Hematopoietic multipotent progenitor cell treated with erythropoietin and hydrocortisone succinate and interleukin-3 and kit ligand, for 4 days (in vitro differentiated cells): ENCODE measurements at regions not wholly inside any gene's neighbourhood (a gene's known extent, or its start where the extent isn't known, plus 50 kb on each side); places are given as distances from the start of the nearest gene placed in this dataset.

Experiments
- DNase-seq: peaks from one replicate; pipeline ENCODE4 v3.0.0-alpha.2; 2015

DNA sequence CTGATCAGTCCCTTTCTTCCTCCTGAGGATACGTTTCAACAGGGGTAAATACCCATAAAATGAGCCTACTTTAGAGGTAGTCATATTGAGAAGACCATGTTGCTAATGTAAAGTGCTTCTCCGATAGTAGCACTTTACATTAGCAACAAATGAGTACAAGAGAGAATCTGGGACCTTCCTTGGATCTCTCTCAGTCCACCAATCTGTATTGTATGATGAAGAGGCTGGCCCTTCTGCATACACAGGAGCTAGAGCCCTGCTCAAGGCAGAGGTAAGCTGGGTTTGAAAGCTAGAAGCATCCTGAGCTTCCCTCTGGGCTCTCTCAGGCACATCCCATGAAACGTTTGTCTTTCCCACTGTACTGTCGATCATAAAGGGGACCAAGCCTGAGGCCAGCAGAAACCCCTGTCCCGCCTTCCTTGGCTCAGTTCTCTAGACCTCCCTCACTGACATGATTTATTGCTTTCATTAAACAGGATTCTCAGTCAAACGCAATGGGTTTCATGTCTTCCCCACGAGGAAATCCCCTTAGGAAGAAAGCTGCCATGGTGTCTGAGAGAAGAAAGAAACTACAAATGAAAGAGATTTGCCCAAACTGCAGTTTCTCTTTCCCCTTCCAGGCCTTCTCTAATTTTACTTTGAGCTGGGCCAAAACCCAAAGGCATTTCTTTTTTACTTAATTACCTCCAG, 62.8 kb upstream of the BCAR3 start:
- DNase-seq: no peak

DNA sequence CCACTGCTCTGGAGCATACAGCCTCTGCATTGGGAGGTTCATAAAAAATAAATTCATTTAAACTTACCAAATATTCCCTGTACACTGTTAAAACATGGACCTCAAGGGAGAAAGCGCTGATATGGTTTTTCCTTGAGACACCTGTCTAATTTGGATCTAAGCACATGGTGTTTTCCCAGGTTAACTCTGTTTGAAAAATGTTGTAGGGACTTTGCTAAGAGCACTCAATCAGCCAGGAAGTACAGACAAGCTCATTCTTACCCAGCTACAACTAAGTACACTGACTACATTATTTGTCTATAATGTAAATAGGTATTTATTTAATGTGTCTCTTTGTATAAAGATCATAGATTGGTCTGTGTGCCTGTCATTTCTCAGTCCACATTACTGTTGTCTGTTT, 61.8 kb upstream of the BCAR3 start:
- no peak for DNase-seq

DNA sequence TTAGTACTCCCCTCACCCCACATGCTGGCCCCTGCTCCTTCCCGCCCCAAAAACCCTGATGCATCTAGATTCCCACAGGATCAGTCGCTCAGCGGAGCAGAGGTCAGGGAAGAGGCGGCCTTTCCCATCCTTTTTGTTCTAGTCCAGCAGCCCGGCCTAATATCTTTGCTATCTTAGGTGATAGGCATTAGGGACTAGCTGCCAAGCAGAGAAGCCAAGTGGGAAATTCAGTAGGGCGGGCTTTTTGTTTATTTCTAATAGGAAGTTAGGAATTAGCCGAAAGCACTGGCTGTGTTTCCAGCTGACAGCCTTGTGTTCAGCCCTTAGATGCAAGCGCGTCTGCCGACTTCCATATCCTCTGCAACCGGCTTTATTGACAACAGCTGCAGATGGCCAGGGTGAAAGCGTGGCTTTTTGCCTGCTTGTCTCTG, 59.0 kb upstream of the BCAR3 start:
- no peak for DNase-seq

DNA sequence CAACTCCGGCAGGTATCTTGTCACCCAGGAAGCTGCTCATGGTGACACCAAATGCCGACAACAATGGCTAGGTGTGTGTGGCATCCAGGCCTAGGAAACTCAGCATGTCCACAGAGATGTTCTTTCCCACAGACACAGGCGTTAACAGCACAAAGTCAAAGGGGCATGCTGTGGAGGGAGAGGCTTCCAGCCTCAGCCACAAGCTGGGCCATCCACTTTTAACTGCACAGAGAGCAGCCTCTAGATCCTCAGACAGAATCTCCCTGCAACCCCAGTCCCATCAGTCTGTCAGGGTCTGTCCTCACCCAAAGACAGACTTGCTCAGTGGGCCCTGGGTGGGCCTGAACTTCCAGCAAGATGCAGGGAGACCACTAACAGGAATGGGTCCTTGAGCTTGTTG, 58.5 kb upstream of the BCAR3 start:
- DNase-seq: no peak

DNA sequence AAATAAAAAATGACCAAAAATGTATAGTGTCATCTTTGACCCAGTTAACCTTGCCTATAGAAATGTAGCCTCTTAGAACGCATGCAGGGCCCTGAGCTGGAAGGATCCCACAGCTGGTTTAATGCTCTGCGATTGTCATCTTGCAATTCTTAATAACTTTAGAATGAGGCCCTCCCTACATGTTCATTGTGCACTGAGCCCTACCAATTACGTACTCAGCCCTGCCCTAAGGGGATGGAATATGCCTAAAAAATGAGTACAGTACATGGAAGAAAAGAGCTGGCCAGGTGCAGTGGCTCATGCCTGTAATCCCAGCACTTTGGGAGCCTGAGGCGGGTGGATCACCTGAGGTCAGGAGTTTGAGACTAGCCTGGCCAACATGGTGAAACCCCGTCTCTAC, 57.8 kb upstream of the BCAR3 start:
- DNase-seq: no peak

DNA sequence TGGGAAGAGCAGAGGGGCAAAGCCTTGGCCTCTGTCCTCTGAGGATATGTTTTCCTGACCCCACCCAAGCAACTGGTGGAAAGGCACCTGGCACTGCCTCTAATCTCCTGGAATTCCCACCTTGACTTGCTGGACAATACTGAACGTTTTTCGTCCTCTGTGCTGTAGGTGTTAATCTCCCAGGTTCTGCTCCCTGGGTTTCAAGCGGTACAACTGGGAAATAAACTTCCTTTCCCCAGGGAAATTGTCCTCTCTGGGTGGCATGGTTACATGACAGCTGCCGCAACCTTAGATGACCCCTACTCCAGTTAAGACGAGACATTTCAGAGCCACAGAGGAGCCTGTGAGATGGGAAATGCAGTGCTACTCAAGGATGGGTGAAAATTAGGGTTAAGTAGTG, 57.3 kb upstream of the BCAR3 start:
- DNase-seq: no peak

DNA sequence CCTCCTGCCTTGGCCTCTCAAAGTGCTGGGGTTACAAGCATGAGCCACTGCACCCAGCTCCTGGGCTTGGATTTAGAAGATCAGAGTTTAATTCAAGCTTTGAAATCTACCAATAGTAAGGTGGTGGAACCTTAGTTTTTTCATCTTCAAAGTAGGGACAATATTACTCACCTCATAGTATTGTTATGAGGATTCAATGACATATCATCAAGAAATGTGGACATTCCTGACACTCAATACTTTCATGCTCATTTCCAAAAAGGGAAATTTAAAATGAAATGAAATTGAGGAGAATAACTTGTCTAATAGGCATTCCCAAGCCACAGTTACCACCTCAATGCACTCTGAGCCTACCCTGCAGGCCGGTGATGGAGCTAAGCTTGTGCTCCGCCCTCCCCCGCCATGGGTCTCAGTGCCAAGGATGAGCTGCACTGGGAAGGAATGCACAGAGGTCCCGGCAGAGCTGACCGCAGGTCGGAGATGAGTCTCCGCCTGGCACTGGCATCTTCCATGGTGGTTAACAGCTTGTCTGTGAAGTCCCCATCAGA, 56.5 kb upstream of the BCAR3 start:
- DNase-seq: no peak

DNA sequence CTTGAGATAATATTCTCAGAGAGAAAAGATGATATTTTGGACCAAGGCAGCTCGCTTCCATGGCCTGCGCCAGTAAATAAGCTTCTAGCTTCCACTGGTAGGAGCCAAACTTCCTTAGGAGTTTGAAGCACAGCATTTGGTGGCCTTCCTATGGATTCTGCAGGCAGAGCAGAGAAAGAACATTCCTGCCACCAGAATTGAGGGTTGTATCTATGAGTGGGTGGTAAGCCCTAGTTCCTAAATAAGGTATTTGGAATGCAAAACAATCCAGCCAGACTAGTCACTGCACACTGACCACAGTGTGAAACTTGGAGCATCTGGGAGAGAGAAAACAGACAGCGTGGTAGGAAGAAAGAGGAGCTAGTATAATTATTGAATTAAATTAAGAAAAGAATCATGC, 54.1 kb upstream of the BCAR3 start:
- DNase-seq: no peak

DNA sequence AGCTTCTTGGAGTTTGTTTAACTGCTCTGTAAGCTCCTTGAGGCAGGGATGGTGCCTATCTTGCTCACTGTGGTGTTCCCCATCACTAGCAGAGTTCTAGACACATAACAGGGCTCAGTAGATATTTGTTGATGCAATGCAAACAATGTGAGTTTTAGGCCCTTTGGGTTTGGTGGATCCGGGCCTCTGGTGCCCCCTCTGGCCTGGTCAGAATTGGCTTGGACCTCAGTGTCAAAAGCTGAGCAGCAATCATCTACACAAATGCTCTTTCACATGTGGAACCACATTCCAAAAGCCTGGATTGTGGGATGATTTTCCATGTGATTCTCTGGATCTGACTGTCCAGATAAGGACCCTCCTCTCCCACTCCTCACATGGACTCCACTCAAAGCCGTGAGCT, 53.4 kb upstream of the BCAR3 start:
- peak; percentile 27 for DNase-seq

DNA sequence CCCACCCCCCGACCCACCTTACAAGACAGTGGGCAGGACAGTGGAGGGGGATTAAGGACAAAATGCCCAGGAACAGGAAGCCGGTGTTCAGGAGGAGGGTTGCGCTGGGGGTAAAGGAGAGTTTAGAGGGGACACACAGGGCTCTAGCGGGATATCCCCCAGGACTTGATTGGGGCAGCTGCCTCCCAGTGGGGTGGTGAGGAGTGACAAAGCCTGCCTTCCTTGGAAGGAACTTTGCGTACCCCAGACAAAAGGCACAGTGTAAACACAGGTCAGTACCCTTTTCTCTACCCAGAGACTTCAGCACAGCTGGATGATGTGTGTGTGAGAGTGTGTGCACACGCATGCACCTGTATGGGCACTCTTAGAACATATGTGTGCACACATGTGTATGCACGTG, 51.7 kb upstream of the BCAR3 start:
- no peak for DNase-seq

DNA sequence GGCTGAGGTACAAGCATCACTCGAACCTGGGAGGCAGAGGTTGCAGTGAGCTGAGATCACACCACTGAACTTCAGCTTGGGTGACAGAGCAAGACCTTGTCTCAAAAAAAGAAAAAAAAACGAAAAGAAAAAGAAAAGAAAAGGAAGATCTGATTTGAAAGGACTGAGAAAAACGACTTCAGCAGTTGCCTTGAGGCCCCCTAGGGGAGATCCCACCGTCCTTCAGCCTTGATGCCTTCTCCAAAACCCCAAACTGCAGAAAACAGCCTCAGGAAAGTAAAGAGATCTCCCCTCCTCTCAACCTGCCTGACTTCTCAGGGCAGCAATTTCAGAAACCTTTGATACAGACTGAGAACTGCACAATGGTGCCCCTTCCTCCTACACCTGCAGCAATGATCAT, 50.9 kb upstream of the BCAR3 start:
- DNase-seq: peak; percentile 35
